GM19463 (cell line): ENCODE measurements at regions not wholly inside any gene's neighbourhood (a gene's known extent, or its start where the extent isn't known, plus 50 kb on each side); places are given as distances from the start of the nearest gene placed in this dataset.

Experiments
- ATAC-seq: cut with Tn5 transposase; IDR thresholded peaks from one replicate; pipeline ENCODE4 v1.9.1; 2021; ENCODE audit warnings: mild to moderate bottlenecking, moderate library complexity; ENCODE audit not compliant: unreplicated experiment

DNA sequence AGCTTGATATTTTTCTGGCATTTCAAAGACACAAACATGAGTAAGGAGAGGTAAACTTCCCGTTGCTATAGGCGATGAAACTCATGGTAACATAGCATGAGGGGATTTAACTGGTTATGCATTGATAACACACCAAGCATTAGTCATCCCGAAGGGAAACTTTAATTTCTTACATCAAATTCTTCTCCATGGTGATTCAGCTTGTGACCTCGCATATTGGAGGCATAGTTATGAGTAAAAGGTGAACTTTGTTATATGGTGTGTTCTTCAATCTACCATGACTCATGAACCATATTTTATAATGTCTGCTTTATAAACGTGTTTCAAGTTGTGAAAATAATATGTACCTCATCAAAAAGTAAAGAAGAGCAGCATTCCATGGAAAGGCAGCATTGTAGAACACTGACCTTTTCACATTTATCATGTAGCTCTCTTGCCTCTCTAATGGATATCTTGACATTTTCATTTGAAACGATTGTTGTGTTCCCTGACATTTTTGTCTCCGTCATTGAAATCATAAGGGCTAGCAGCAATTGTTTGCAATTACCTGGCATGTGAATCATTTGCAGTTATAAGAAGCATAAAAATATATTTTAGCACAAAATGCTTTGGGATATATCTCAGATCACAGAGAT, 491.8 kb downstream of the ANXA1 start:
- ATAC-seq = no peak

DNA sequence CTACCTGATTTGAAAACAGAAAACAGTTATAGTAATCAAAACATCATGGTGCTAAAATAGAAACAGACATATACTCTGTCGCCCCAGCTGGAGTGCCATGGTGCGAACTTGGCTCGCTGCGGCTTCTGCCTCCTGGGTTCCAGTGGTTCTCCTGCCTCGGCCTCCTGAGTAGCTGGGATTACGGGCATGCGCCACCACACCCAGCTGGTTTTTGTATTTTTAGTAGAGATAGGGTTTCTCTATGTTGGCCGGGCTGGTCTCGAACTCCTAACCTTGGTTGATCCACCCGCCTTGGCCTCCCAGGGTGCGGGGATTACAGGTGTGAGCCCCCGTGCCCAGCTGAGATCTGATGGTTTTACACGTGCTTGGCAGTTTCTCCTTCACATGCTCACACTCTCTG, 495.9 kb downstream of the ANXA1 start:
- no peak for ATAC-seq

DNA sequence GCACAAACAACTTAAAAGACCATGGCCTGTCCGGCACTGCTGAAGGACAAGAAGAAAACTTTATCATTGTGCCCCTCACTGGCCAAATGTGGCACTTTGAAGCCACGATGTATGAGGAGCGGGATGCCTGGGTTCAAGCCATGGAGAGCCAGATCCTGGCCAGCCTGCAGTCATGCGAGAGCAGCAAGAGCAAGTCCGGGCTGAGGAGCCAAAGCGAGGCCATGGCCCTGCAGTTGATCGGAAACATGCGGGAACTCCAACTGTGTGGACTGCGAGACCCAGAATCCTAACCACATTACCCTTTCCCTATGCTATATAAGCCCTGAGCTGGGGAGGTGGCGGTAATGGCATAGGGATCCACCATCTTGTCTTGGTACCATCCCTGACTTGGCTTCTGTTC, 497.9 kb downstream of the ANXA1 start:
- no peak for ATAC-seq

DNA sequence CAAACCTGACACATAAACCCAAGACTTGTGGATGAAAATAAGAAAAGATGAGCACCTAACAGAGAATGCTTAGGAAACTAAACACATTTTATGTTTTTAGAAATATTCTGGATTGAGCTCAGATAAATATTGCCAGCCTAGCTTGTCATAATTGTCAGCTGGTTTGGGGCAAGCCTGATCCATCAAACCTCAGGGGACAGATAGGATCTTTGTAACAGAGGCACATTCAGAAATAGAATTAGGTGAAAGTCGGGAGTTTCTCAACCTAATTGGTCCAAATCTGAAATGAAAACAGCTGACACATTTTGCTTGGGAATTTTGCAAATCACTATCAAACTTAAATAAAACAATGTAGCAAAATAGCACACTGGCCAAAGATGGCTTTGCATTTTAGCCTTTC, 503.7 kb downstream of the ANXA1 start:
- no peak for ATAC-seq

DNA sequence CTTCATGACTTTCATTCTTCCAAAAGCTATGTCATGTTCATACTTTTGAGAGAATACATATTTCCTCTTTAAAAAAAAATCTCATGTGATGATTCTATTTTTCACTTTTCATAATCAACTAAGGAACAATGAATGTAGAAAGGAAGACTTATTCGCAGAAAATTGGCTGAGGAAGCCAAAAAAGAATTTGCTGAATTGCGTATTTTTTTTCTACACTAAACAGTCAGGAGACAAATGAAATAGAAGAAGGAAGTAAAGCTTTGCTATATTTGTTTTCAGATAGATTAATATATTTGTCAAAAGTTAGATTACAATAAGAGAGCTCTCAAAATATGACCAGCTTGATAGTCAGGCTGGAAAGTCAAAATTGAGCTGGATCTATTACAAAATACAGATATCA, 504.2 kb downstream of the ANXA1 start:
- no peak for ATAC-seq

DNA sequence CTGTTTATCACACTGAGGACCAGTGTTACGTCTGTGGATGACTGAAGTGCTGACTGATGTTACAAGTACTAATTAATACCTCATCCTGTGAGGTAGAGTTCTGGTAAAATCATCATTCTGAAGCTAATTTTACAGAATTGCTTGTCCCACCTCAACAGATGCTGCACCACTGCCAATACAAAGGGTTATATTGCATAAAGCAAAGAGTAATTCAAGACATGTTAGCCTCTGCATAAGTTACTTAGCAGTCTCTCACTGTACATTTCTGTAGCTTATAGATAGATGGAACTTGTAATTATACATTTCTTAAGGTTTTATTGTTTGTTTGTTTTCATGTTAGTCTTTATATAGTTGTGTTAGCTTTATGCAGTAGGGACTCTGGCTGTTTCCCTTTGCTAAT, 513.6 kb downstream of the ANXA1 start:
- ATAC-seq = no peak

DNA sequence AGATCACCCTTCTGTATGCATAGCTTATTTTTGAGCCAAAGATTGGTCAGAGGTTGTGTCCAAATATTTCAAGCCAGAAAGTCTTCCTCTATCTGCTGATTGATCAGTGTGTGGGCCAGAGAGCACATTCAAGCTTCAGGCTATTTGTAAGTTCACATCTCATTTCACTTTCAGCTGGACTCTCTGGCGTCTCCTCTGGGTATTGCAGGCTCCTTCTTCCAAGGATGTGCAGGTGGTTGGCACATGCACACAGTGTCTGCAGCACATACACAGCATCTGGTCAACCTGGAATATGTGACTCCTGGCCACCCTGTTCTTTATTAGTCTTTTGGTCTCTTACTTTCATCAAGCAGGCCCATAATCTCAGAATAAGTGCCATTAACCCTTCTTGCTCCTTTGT, 516.1 kb downstream of the ANXA1 start:
- no peak for ATAC-seq

DNA sequence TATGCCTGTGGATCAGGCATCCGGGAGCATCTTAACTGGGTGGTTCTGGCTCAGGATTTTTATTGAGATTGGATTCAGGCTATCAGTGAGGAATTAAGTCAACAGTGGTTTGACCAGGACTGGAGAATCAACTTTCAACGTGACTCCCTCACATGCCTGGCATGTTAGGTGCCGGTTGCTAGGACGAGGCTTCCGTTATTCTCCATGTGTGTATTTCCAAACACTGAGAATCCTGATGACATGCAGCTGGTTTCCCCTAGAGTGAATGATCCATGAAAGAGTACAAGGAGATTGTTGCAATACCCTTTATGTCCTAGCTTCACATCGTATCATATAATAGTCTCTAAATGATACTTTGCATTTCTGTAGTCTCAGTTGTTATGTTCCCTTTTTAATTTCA, 529.2 kb downstream of the ANXA1 start:
- ATAC-seq = no peak

DNA sequence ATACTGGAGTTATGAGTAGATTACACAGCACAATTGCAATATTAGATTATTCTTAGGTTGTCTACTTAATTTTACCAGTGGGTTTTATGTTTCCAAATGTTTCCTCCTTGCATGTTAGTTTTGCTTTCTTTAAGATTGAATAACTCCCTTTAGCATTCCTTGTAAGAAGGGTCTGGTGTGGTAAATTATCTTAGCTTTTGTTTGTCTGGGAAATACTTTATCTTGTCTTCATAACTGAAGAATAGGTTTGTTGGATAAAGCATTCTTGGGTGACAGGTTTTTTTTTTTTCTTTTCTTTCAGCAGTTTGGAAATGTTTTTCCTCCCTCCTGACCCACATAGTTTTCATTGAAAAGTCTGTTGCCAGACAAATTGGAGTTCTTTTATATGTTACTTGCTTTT, 531.1 kb downstream of the ANXA1 start:
- ATAC-seq = no peak

DNA sequence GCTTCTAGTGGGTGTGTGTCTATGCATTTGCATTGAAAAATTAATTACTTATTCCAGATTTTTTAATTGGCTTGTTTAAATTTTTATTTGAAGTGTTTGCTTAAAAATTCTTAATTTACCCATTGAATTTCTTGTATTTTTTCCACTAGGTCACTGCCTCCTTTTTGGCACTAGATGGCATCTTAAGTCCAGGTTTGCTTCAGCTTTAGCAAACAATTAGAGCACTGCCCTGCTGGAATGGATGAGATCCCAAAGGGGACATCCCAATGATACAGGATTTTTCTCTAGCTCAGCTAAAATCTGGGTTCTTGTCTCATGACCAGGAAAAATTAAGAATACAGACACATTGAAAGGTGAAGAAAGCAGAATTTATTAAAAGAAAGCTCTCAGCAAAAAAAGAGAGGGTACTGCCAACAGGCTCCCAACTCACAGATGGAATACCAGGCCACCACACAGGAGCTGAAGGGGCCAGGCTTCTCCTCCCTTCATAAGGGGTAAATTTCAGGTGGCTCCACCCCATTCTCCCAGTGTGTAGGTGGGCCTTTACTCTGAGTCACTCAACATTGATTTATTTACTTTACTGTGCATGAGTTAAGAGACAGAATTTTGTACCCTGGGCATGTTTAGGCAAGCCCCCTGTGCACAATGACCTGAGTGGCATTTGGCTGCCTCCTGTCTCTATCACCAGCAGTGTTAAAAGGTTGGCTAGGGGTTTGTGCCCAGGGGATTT, 532.4 kb downstream of the ANXA1 start:
- peak; percentile 55 for ATAC-seq

DNA sequence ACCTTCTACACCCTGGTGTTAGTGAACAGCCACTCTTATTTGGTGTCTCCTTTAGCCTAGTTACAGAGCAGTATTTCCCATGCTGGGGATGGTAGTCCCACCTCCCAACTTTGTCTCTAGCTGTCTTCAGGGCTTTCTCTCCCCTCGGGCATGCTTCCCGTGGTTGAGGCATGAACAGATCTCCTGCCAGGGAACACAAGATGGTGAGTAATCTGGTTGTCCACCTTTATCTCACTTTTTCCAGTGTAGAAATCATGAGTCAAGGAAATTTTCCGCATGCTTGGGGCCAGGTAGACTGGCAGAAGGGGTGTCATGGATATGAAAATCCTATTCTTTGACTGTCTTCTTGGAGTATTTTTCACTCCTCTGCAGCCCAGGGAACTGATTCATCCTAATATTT, 532.9 kb downstream of the ANXA1 start:
- ATAC-seq = no peak

DNA sequence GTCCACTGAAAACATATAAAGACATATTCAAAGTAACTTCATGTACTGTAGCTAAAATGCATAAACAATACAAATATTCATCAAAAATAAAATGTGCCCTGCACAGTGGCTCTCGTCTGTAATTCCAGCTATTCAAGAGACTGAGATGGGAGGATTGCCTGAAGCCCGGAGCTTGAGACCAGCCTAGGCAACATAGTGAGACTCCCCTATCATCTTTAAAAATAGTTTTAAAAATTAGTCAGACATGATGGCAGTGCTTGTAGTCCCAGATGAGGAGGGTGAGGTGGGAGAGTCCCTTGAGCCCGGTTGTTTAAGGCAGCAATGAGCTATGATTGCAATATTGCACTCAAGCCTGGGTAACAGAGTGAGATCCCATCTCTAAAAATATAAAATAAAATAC, 534.1 kb downstream of the ANXA1 start:
- no peak for ATAC-seq

DNA sequence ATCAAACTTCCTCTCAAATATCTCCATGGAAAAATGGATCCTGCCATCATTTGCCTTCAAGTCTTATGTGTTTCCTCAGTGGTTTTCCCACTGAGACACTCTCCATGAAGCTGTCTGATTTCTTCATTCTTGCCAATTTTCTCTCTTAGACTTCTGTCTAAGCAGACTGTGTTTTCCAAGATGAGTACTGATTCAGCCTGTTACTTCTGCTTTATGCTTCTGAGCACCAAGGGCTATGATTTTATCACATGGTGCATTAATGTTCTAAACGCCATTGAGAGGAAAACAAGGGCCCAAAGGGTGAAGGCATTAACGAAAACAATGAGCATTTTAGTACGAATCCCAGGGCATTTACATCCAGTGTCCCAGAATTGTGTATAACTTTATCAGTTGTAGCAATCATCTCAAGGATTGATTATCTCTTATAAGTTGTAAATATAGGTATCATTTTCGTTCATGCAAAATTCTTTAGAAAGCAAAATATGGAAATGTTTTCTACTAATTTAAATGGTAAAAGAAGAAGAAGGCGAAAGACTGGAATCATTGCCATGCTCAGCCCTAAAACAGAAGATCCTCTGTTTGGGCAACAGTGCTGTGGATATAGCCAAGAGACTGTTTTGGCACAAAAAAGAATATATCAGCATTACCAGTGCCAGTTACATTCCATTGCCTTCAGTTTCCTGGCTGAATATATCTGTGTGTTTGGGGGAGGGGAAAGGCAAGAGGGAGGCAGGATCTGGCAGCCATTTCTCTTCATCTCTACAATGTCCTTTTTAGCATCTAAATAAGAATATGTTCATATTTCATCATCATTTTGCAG, 537.6 kb downstream of the ANXA1 start:
- no peak for ATAC-seq

DNA sequence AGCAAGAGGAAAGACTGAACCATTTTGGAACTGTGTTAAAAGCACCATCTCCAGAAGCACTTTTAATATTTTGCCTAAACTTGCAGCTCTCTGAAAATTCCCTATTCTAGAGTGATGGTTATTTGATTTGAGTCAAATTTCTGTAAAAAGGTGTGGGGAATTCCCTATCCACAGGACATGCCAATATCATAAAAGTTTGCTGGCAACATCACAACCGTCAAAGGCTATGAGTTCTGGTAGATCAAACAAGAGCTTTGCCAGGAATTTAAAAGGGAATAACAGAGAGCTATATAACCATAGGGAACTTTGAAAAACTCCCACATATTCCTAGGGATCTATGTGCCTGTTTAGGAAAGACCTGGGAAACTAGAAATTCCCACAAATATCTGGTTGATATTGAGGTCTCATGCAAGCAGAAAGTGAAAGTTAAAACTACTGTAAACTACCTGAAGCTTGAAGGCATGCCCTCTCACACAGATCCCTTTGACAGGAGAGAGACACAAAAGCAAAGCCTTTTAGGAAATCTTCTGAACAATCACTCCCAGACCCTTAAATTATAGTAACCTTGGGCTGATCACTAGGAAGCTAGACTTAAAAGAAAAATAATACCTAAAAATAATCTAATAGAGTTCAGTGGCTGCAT, 549.9 kb downstream of the ANXA1 start:
- no peak for ATAC-seq

DNA sequence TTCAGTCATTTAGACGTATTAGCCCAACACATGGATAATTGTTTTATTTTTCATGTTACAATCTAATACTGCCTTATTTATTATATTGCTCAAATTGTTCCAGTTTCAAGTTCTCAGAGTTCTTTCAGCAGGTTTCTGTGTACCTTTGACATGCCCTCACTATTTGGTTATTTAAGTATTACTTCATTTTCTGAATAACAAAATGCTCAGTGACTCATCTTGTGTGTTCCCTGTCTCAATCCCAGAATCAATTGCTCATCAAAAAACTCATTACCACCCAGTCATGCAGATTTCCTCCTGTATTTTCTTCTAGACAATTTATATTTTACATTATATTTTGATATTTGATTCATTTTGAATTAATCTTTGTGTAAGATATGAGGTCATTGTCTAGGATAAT, 562.6 kb downstream of the ANXA1 start:
- ATAC-seq = no peak

DNA sequence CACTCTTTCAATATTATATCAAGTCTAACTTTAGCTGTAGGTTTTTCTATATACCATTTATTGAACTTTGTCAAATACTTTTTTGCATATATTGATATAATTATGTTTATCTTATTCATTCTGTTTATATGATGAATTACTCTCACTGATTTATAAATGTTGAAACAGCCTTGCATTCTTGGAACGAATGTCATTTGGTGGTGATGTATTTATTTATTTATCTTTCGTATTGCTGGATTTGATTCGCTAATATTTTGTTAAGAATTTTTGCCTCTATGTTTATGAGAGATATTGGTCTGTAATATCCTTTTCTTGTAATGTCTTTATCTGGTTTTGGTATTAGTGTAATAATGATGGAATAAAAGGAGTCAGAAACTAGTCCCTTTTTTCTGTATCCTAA, 563.9 kb downstream of the ANXA1 start:
- ATAC-seq = no peak

DNA sequence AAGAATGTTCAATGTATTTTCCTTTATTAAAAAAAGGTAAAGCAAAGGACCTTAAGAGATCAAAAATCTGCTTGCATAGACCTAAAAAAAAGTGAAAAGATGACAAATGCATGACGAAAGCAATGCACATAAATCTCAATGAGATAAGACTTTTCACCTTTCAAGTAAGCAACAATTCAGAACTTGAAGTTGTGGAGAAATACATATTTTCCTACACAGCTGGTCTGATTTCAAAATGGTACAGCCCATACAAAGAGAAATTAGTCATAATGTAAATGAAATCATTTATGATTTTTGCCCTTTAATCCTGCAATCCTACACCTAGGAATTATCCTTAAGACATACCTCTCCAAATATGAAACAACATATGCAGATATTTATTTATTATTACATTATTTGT, 568.0 kb downstream of the ANXA1 start:
- no peak for ATAC-seq

DNA sequence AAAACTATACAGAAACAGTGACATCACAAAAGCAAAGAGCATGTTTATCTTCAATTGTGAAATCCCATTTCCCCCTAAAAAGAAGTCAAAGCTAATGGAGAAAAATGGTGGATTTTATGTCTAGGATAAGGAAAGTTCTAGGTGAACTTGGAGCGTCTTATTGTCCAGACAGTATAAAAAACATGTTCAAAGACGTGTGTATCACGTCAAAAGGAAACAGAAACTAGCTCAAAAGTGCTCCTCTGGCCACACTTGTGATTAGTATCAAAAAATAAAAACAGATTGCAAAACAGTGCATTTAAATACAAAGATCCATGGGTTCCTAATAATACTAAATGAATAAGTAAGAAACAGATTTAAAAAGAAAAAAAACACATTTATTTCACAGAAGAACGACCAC, 568.9 kb downstream of the ANXA1 start:
- ATAC-seq = no peak

DNA sequence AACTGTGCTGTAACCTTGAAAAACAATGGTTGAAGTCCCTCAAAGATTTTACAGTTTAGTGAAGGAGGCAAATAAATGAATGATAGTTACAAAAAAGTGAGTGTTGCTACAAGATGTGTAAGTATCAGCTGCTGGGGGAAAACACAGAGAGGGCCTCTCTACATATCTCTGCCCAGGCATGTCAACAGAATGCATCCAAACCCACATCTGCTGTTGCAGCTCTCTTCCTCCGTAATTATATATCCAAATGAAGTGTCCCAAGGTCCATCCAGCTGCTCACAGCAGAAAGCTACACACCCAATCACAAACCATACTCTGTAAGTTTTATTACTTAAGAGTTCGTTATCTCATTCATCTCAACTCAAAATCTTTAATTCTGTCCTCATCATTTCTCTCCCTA, 584.6 kb downstream of the ANXA1 start:
- ATAC-seq = no peak

DNA sequence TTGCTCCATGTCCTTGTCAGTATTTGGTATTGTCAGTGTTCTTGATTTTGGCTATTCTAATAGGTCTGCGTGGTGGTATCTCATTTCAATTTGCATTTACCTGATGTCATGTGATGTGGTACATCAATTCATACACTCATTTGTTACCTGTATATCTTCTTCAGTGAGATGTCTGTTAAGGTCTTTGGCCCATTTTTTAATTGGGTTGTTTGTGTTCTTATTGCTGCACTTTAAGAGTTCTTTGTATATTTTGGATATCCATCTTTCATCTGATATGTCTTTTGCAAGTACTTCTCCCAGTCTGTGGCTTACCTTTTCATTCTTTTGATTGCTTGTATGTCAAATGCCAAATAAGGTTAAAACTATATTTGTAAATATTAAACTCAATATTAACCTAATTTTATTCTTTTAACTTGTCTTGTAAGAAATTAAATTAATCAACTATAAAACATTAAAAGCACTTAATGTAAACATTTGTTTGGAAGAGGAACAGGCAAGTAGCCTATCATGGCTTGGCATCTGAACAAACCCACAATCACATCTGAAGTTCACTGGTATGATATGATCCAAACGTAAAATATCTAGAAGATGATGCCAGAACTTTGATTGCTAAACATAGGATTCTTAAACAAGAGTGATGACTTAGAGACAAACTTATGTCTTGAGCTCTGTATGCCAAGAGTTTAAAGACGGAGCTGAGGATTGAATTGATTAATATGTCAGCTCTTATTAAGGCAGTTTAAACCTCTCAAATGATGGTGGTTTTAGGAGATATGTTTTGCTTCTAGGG, 587.3 kb downstream of the ANXA1 start:
- ATAC-seq = no peak

DNA sequence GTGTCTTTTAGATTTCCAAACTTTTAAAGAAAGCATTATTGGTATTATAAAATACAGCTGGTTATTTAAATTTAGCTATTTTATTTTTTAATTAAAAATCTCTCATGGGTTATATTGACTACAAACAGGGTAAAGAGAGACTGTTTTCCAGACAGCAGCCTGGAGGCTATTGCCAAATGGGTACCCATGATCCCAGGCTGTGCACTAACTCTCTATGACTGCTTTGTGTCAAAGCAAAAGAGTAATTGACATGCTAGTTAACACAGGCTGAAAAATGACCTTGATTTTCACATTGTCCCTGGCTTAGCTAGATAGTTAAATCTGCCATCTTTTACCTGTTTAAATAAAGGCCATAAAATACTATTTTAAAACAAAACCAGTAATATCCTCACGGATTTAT, 589.7 kb downstream of the ANXA1 start:
- ATAC-seq = no peak
